ENCODE measurements at regions not wholly inside any gene's neighbourhood (a gene's known extent, or its start where the extent isn't known, plus 50 kb on each side); places are given as distances from the start of the nearest gene placed in this dataset.

- TF ChIP-seq YY1 (IDR thresholded peaks at IDR 0.05; ENCODE audit: insufficient read depth, insufficient replicate concordance, low read depth, low read length) (no peak), ZNF282 (IDR thresholded peaks at IDR 0.05; ENCODE audit: partially characterized antibody) (no peak), ZZZ3 (CRISPR knock-in tag; IDR thresholded peaks at IDR 0.05; ENCODE audit: borderline replicate concordance) (no peak), HDAC6 (IDR thresholded peaks at IDR 0.05; ENCODE audit: low read depth, low read length) (no peak), RORA (CRISPR knock-in tag; IDR thresholded peaks at IDR 0.05) (no peak), PHF8 (CRISPR knock-in tag; IDR thresholded peaks at IDR 0.05) (no peak), CAMTA2 (CRISPR knock-in tag; IDR thresholded peaks at IDR 0.05; ENCODE audit: borderline replicate concordance) (no peak), EP300 (IDR thresholded peaks at IDR 0.05; ENCODE audit: low read depth in 2 of 2, low read length in 2 of 2) (no peak), EP300 (CRISPR knock-in tag; IDR thresholded peaks at IDR 0.05; ENCODE audit: borderline replicate concordance) (no peak), GABPB1 (CRISPR knock-in tag; IDR thresholded peaks at IDR 0.05) (no peak)
Observed at GRCh38 chr6:145279993-145280392, 455.3 kb downstream of the EPM2A start.

All from HepG2 (cell line).